ENCODE measurements at regions not wholly inside any gene's neighbourhood (a gene's known extent, or its start where the extent isn't known, plus 50 kb on each side); places are given as distances from the start of the nearest gene placed in this dataset.

DNA sequence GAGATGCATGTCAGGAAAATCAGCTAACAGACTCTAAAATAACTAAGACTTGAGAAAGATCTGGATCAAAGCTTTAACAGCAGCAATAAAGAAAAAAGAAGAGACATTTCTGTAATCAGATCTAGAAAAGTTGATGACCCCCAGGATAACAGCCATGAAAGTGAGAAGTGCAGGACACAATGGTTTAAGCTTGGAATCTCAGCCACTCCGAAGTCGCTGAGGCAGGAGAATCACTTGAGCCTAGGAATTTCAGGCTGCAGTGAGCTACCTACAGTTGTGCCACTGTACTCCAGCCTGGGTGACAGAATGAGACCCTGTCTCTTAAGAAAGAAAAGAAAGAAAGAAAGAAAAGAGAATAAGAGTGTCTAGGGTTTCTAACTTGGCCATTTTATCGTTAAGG is 544.1 kb downstream of the CD83 start:
- Mint-ChIP-seq H3K4me1 (peaks cover 24% of the 10 kb centered on the region), H3K9me3 (no peaks in the 10 kb centered on the region), H3K27me3 (ENCODE audit: low read depth) (no peaks in the 10 kb centered on the region), H3K36me3 (no peaks in the 10 kb centered on the region), H3K4me3 (no peak overlapping the region), H3K27ac (no peak overlapping the region)
- no peak for DNase-seq (ENCODE audit: low spot score in 2 of 2, unreplicated experiment in 2 of 2)
- TF ChIP-seq, protein P1, sequence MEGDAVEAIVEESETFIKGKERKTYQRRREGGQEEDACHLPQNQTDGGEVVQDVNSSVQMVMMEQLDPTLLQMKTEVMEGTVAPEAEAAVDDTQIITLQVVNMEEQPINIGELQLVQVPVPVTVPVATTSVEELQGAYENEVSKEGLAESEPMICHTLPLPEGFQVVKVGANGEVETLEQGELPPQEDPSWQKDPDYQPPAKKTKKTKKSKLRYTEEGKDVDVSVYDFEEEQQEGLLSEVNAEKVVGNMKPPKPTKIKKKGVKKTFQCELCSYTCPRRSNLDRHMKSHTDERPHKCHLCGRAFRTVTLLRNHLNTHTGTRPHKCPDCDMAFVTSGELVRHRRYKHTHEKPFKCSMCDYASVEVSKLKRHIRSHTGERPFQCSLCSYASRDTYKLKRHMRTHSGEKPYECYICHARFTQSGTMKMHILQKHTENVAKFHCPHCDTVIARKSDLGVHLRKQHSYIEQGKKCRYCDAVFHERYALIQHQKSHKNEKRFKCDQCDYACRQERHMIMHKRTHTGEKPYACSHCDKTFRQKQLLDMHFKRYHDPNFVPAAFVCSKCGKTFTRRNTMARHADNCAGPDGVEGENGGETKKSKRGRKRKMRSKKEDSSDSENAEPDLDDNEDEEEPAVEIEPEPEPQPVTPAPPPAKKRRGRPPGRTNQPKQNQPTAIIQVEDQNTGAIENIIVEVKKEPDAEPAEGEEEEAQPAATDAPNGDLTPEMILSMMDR (IDR thresholded peaks at IDR 0.05; ENCODE audit: unreplicated experiment) = no peak

DNA sequence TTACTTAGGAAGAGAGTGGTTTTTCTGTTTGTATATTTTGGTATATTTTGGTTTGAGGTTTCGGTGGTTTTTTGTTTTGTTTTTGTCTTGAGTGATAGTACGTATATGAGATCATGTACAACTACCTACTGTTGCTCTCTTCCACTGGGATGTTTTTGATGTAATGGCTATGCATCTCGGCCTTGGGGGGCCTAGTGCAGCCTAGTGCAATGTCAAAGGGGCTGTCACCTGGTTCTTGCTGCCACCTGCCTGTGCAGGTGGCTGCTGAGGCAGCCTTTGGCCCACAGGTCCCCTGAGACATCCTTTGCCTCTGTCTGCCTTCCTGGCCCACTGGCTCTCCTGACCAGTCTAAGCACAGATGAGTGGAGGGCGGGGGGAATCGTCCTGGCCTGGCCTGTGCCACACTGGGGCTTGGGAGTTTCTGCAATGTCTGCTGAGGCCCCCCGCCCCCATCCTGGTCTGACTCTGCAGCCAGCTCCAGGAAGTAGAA is 546.6 kb downstream of the CD83 start:
- Mint-ChIP-seq H3K36me3 (no peaks in the 10 kb centered on the region), H3K4me1 (peaks cover 15% of the 10 kb centered on the region), H3K4me3 (no peak overlapping the region), H3K9me3 (no peaks in the 10 kb centered on the region), H3K27ac (no peak overlapping the region), H3K27me3 (ENCODE audit: low read depth) (peaks cover 4% of the 10 kb centered on the region)
- TF ChIP-seq, protein P1 (IDR thresholded peaks at IDR 0.05; ENCODE audit: unreplicated experiment) = no peak
- DNase-seq (ENCODE audit: low spot score in 2 of 2, unreplicated experiment in 2 of 2) = no peak

DNA sequence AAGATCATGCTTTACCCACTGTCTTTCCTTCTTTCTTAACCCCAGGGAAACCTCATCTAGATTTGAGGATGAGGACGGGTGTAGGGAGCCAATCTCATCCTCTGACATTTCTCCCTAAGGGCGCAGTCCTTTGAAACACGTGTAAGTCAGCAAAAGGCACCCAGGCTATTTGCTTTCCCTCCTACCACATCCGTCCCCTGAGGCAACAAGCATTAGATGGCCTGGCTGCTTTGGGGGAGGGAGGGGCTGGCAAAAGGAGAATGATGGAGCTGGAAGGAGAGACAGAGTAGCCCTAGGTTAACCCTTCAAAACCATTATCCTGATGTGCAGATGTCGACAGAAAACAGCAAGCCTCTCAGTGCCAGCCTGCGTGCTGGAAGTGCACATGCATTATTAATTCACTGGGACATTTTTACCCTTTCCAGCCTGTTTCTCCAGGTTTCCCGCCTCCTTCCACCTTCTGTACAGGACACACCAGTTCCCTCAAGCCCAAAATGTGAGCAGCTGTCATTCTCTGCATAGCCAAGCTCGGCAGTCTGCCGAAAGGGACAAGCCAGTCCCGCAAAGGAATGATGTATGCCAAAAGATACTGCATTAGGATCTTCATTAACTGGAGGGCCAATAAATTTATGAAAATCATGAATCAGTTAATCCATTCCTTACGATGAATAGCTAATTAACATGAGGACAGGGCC is 547.2 kb downstream of the CD83 start:
- Mint-ChIP-seq H3K27ac (no peak overlapping the region), H3K9me3 (no peaks in the 10 kb centered on the region), H3K4me1 (peaks cover 9% of the 10 kb centered on the region), H3K36me3 (no peaks in the 10 kb centered on the region), H3K4me3 (no peak overlapping the region), H3K27me3 (ENCODE audit: low read depth) (peaks cover 6% of the 10 kb centered on the region)
- TF ChIP-seq, protein P1 (IDR thresholded peaks at IDR 0.05; ENCODE audit: unreplicated experiment) = no peak
- DNase-seq (ENCODE audit: low spot score in 2 of 2, unreplicated experiment in 2 of 2) = no peak

DNA sequence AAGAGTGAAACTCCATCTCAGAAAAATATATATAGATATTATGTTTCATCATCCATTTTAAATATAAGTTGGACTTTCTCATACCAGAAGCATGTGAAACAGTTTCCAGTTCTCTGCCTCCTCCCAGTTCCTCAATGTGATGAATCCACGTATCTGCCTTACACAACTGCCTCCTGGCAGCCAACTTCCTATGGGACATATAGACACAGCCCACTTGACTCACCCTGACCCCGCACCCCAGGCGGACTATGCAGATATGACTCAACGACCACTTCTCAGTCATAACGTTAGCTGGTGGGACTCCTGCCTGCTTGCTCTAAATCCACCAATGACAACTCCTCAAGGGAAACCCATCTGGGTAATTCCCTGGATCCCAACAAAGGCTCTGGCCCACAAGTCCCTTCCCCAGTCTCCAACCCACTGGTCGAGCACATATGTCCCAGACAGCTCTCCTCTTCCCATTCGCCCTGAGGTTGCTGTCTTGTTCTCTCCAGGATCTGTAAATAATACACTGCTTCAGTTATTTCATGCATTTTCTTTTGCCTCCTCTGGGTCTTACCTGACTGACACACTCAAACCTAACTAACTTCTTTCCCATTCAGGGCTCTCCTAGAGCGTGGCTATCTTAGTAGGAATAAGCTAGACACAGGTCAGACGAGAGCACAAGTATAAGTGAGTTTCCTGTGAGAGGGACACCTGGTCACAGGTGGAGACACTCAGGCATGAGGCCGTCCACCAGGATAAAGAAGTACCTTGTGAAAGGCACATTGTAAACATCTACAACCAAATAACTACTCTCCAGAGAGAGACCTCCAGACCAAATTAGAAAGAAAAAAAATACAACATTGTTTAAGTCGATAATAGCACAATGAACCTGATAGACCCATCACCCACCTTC is 548.5 kb downstream of the CD83 start:
- peaks cover 10% of the 10 kb centered on the region for H3K27me3 Mint-ChIP-seq (ENCODE audit: low read depth)
- no peak overlapping the region for H3K27ac Mint-ChIP-seq
- peaks cover 11% of the 10 kb centered on the region for H3K4me1 Mint-ChIP-seq
- TF ChIP-seq, protein P1 (IDR thresholded peaks at IDR 0.05; ENCODE audit: unreplicated experiment) = no peak
- no peak overlapping the region for H3K4me3 Mint-ChIP-seq
- no peaks in the 10 kb centered on the region for H3K36me3 Mint-ChIP-seq
- no peak for DNase-seq (ENCODE audit: low spot score in 2 of 2, unreplicated experiment in 2 of 2)
- no peaks in the 10 kb centered on the region for H3K9me3 Mint-ChIP-seq

DNA sequence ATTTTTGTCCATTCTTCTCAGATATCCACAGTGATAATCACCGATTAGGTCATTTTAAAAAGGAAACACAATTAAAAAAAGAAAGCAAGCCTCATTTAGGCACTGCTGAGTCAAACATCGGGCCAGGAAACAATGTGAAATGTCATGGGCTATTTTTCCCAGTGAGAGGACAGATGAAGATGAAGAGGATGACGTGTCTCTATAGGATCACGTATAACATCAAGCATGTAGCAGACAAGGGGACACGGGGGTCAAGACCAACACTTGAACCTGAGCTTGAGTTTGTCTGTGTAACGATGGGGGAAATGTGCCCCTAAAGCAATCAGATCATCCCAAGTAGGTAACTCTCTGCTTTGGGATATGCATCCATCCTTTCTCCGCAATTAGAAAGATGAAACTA is 553.2 kb downstream of the CD83 start:
- Mint-ChIP-seq H3K9me3 (no peaks in the 10 kb centered on the region), H3K27me3 (ENCODE audit: low read depth) (peaks cover 10% of the 10 kb centered on the region), H3K27ac (no peak overlapping the region), H3K4me1 (peaks cover 10% of the 10 kb centered on the region), H3K36me3 (no peaks in the 10 kb centered on the region), H3K4me3 (no peak overlapping the region)
- no peak for DNase-seq (ENCODE audit: low spot score in 2 of 2, unreplicated experiment in 2 of 2)
- TF ChIP-seq, protein P1 (IDR thresholded peaks at IDR 0.05; ENCODE audit: unreplicated experiment) = no peak
